HG03457 (cell line): ENCODE measurements at regions not wholly inside any gene's neighbourhood (a gene's known extent, or its start where the extent isn't known, plus 50 kb on each side); places are given as distances from the start of the nearest gene placed in this dataset.
A peak's percentile ranks its signal among the peaks of the same experiment; 100 is the strongest.
"Not testable (repeated sequence)": the region's sequence is repeated elsewhere in the genome, so short reads cannot be mapped to it uniquely, and the experiment has no call there.

Experiments used
- ATAC-seq: cut with Tn5 transposase; IDR thresholded peaks from one replicate; pipeline ENCODE4 v1.9.1; 2021; ENCODE audit warnings: moderate number of reproducible peaks; ENCODE audit not compliant: unreplicated experiment

DNA sequence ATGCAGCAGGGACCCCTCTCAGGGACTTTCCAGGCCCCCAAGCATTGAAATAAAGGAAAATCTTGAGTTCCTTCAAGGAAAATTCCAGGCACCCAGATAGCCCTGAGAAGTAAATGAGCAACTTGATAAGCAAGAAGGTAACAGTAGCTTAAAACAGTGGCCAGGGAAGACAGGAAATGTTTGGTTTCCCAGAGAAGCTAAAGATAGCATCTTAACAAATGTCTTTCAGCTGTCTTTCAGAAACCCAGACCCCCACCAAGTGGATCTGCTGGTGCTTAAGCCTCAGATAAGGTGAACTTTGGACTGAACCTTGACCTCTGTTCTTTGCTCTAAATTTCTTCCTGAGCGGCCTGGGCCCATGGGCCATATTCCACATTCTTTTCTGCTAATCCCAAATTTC lies 117.8 kb upstream of the CST7 start:
- no peak for ATAC-seq

DNA sequence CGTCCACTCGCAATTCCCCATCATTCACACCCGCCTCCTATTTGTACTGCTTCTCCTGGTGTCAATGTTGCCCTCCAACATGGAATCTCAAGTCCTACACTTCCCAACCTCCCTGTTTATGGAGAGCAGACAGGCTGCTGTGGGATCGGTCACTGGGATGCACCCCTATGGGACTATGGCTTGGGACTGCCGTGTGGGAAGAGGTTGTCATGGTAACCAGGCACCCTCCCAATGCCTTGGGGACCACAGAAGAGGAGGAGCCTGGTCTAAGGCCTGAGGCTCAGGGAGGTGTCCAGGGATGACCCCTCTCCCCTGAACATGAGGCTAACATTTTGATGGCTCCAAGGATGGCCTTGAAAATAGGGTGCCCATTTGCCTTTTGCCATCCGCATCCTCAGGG lies 116.6 kb upstream of the CST7 start:
- no peak for ATAC-seq

DNA sequence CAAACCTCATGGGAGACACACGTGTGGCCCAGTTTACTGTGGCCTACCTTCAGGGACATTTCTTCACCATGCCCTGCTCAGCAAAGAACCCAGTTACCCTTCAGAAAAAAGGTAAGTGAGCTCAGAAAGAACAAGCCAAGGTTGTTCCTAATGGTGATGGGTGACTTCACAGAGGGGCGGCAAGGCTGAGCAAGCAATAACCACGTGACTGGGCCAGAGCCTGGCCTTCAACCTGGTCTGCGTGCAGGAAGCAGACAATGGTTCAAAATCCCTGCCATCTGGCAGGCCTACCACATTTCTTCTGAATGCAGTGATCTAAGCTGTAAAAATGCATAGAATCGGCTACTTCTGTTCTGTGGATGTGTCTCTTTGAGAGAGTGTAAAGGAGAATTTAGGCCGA lies 115.5 kb upstream of the CST7 start:
- ATAC-seq = no peak

GRCh38 chr20:24834310-24834709 lies 114.8 kb upstream of the CST7 start:
- ATAC-seq = no peak

GRCh38 chr20:24835195-24835594 lies 113.9 kb upstream of the CST7 start:
- ATAC-seq = no peak

DNA sequence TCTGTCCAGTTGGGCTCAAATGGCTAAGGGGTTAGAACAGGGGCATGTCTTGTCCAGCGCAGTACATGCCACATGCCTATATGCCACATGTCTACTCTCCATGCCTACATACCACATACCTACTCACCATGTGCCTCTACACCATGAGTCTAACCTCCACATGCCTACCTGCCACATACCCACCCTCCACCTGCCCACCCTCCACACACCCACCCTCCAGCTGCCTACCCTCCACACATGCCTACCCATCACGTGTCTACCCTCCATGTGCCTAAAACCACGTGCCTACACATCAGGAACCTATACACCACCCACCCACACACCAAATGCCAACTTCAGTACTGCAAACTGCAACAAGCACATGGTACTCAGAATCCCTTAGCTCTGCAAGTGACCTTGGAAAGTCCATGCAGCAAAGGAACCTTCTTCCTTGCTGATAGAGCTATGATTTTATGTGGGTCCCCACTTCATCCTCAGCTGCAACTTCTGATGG lies 113.0 kb upstream of the CST7 start:
- no peak for ATAC-seq

DNA sequence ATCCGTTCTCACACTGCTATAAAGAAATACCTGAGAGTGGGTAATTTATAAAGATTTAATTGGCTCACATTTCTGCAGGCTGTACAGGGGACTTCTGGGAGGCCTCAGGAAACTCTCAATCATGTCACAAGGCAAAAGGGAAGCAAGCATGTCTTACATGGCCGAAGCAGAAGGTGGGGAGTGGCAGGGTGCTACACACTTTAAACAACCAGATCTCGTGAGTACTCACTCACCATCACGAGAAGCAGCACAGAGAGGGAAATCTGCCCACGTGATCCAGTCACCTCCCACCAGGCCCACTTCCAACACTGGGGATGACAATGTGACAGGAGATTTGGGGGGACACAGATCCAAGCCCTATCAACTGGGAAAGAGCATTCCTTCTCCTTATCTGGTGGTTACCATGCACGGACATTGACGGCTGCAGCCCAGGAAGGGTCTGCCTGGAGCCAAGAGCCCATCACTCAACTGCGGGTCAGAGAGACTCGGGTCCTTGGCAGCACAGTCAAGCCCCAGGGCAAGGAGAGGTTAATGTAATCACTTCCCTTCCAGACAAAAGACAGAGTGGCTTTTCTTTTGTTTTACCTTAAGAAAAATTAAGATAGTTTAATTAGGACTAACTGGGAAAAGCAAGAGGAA lies 112.3 kb upstream of the CST7 start:
- ATAC-seq = no peak

GRCh38 chr20:24837781-24838450 lies 111.2 kb upstream of the CST7 start:
- no peak for ATAC-seq

DNA sequence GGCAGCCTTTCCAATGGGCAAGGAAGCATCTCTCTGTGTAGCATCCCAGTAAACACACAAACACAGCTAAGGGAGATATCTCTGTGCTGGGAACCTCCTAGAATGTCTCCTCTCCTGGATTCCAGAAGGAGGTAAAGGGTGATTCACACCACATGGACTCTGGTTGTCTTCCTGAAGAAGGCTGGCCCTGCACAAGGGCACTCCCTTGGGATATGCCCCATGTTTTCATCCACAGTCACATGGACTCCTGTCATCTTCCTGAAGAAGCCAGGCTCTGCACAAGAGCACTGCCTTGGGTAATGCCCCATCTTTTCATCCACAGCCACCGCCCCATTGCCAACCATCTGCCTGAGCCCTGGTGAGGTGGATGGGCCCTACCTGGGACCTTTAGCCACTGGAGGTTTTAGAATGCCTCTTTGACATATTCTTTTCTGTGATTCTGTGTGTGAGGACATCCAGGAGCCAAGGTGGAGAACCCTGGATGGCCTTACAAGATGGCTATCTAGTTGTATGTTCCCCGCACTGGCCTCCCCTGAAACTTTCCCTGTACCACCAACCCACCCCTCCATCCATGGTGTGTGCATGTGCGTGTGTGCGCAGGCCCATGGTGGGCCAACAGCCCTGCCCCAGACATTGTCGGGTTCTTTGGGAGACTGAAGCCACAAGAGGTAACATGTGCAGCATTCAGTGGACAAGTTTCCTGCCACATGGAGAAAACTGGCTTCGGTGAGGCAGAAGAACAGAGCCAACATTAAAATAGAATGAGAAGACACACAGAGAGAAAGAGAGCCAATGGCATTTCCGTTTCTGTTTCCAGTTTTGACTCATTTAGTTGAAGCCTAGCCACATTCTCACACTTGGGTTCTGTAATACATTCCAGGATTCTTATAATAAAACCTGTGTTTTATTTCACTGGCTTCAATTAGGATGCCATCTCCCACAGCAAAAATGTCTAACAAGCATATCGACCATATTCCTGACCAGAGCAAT lies 110.2 kb upstream of the CST7 start:
- ATAC-seq = no peak

DNA sequence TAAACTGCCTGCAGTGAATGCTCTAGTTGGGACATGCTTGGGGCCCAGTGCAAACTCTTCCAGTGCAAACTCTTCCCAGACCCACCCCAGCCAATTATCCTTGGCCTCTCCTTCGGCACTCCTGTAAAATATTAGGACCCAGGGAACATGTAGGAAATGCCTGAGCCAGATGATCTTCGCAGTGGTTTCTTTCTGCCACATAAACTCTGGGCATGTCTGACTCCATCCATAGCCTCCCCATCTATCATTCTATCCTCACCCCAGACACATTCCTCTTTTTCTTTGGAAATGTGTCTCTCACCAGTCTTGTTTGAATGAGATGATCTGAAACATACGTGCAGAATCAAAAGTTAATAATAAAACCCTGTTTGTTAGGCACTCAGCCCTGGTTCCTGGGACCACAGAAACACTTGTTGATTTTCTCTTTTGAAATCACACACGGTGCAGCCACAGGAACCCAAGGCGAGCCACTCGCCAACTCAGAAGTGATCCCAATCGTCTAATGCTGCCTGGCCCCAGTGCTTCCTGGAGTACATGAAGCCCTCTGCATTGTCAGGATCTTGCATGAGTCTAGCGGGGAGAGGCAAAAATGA lies 108.9 kb upstream of the CST7 start:
- ATAC-seq = no peak

- ATAC-seq = no peak
Measured at GRCh38 chr20:24842274-24842917, 106.7 kb upstream of the CST7 start.

DNA sequence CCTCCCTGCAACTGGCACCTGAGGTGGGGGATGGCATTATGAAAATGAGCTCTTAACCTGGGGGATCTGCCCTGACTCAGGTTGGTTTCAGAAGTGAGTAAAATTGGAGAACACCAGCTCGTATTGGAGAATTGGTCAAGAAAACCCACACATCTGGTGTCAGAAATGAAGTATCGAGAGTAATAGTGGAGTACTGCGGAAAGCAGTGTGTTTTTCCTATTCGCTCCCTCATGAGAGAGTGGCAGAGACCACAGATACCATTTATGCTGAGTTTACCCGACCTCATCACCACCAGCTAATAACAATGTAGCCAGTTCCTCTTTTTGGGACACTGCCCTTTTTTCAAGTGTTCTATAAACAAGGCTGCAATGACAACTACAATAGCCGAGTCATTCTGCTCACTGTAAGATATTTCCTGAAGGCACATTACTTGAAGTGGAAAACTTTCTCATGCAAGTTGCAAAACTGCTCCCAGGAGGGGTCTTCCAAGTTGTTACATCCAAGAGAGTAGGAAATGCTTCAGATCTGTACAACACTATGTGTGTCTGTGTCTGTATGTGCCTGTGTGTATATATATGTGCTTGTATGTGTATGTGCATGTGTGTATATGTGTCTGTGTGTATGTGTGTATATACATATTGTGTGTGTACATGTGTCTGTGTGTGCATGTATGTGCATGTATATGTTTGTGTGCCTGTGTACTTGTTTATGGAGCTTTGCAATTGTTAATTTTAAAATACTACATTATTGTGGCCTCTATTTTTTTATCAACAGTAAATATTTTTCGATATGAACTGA lies 106.0 kb upstream of the CST7 start:
- ATAC-seq = peak; percentile 89

- no peak for ATAC-seq
Measured at GRCh38 chr20:24850176-24850575, 98.9 kb upstream of the CST7 start.

DNA sequence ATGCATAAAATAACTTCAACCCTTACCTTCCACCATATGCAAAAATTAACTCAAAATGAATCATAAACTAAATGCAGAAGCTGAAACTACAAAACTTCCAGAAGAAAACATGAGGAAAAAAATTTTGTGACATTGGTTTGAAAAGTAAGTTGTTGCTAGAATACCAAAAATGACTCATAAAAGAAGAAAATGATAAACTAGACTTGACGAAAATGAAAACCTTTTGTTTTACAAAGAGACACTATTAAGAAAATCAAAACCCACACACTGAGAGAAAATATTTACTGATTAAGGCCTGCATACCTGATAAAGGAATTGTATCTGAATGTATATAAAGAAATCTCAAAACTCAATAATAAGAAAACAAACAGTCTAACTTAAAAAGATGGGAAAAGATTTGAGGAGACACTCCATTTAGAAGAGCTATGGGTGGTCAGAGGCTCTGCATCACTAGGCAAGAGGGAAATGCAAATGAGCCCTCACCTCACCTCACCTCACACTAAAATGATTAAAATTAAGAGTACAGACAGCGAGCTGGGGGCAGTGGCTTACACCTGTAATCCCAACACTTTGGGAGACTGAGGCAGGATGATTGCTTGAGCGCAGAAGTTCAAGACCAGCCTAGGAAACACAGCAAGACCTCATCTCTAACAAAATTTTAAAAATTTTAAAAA lies 97.6 kb upstream of the CST7 start:
- ATAC-seq = no peak

- no peak for ATAC-seq
Measured at GRCh38 chr20:24853916-24854315, 95.2 kb upstream of the CST7 start.

GRCh38 chr20:24855848-24856247 lies 93.2 kb upstream of the CST7 start:
- no peak for ATAC-seq

DNA sequence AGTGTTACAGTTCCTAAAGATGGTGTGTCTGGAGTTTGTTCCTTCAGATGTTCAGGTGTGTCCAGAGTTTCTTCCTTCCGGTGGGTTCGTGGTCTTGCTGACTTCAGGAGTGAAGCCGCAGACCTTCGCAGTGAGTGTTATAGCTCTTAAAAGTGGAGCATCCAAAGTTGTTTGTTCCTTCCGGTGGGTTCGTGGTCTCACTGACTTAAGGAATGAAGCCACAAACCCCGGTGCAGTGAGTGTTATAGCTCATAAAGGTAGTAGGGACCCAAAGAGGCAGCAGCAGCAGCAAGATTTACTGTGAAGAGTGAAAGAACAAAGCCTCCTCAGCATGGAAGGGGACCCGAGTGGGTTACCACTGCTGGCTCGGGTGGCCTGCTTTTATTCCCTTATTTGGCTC lies 90.6 kb upstream of the CST7 start:
- not testable (repeated sequence) for ATAC-seq

GRCh38 chr20:24859539-24859938 lies 89.5 kb upstream of the CST7 start:
- ATAC-seq = no peak

GRCh38 chr20:24862186-24862585 lies 86.9 kb upstream of the CST7 start:
- no peak for ATAC-seq
